ENCODE measurements at regions not wholly inside any gene's neighbourhood (a gene's known extent, or its start where the extent isn't known, plus 50 kb on each side); places are given as distances from the start of the nearest gene placed in this dataset.

DNA sequence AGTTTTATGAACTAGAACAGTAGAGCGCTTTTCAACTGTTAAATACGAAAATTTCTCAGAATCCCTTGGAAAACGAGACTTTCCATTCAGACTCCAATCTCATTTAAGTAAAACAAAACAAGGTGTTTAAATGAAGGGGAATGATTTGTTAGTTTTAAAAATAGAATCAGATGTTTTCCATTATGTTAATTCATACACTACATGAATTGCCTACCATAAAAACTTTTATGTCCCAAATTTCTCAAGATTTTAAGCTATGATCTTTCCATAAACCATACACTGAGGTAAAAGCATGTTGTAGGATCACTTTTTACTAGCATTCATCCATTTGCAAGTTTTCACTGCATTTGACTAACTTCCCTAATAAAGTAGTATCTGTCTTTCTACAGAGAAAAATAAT lies 180.3 kb upstream of the ZP4 start:
- TF ChIP-seq CTCF (IDR thresholded peaks at IDR 0.05) = no peak
- no peak for TF ChIP-seq POLR2A (IDR thresholded peaks at IDR 0.05)
